Activated CD4-positive, alpha-beta T cell treated with anti-CD3 and anti-CD28 coated beads, Interleukin-2, amount 50 U/mL, for 4 hours (primary cell): ENCODE measurements at regions not wholly inside any gene's neighbourhood (a gene's known extent, or its start where the extent isn't known, plus 50 kb on each side); places are given as distances from the start of the nearest gene placed in this dataset.
"Not testable (repeated sequence)": the region's sequence is repeated elsewhere in the genome, so short reads cannot be mapped to it uniquely, and the experiment has no call there.

Experiments
- DNase-seq, 2 experiments: peaks; one replicate each; pipeline ENCODE4 v3.0.0-alpha.2; 2020

DNA sequence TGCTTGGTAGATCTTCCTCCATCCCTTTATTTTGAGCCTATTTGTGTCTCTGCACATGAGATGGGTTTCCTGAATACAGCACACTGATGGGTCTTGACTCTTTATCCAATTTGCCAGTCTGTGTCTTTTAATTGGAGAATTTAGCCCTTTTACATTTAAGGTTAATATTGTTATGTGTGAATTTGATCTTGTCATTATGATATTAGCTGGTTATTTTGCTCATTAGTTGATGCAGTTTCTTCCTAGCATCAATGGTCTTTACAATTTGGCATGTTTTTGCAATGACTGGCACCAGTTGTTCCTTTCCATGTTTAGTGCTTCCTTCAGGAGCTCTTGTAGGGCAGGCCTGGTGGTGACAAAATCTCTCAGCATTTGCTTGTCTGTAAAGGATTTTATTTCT lies 72.4 kb downstream of the HNRNPD start:
- not testable (repeated sequence) for DNase-seq

DNA sequence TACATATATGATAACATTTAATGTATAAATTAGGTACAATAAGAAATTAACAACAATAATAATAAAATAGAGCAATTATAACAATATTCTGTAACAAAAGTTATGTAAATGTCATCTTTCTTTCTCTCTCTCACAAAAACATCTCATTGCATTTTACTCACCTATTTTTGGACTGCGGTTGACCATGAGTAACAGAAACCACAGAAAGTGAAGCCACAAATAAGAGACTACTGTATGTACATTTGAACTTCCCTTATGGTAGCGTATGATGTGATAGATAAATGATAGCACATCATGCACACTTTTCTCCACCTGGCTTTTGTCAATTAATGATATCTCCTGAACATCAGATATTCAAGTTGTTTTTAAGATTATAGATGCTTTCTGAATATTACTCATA lies 80.5 kb downstream of the HNRNPD start:
- DNase-seq = no peak

- DNase-seq = no peak
Observed at GRCh38 chr4:82287720-82288119, 86.1 kb downstream of the HNRNPD start.

- peak; percentile 99 for DNase-seq
Observed at GRCh38 chr4:82284858-82285805, 88.7 kb downstream of the HNRNPD start.

DNA sequence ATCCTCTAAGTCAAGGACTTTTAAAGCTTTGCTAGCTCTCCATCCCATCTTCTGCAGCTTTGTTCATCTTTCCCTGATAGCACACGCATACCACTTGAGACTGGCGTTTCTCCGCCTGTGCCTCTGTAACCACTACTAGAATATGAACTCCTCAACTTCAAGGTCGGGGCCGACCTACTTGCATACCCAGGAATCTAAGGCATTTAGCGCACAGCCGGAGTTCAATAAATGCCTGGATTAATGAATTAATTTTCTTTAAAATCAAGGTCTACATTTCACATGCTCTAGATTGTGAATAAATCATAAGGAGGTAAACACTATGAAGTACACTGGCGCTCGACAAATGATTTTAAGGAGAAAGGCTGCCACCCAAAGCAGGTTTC lies 89.3 kb downstream of the HNRNPD start:
- DNase-seq = no peak

- no peak for DNase-seq
Observed at GRCh38 chr4:82282875-82283274, 90.9 kb downstream of the HNRNPD start.

DNA sequence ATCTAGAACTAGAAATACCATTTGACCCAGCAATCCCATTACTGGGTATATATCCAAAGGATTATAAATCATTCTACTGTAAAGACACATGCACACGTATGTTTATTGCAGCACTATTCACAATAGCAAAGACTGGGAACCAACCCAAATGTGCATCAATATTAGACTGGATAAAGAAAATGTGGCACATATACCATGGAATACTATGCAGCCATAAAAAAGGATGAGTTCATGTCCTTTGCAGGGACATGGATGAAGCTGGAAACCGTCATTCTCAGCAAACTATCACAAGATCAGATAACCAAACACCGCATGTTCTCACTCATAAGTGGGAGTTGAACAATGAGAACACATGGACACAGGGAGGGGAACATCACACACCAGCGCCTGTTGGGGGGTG lies 94.2 kb downstream of the HNRNPD start:
- not testable (repeated sequence) for DNase-seq

DNA sequence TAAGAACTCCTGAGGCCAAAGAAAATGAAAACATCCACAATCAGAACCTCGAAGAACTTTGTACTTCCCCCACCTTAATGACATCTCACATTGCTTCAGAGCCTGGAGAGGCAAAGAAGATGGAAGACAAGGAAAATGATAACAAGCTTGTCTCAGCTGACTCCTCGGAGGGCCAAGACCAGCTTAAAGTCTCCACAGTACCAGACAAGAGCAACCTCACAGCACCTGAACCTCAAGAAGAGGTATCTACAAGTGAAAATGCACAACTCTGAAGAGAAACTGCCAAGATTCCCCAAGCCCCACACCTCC lies 97.5 kb downstream of the HNRNPD start:
- DNase-seq = no peak

DNA sequence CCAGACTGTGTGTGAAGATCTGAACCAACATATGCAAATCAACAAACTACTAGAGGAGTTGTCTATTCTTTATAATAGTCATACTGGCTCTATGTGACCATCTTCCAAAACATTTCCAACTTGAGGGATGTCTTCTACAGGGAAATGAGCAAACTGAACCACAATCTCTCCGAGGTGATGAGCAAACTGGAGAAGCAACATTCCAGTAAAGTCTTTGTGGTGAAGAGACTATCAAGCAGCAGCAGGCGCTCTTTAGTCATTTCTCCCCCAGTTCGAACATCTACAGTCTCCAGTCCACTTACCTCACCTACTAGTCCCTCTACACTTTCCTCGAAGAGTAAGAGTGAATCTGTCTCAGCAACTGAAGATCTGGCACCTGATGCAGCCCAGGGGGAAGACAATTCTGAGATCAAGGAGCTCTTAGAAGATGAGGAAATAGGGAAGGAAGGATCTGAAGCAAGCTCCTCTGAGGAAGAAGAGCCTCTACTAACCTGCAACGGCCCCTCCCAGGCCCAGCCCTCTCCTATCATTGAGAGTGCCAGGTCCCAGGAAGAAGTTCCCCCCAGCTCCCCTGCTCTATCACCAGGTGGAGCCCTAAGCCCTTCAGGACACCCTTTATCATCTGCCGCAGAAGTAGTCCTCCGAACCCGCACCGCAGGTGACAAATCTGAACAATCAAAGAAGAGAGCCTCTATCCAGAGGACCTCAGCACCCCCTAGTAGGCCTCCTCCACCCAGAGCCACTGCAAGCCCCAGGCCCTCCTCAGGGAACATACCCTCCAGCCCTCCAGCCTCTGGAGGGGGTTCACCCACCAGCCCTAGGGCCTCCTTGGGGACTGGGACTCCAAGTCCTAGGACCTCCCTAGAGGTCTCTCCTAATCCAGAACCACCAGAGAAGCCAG lies 98.1 kb downstream of the HNRNPD start:
- DNase-seq = no peak

GRCh38 chr4:82274700-82275099 lies 99.1 kb downstream of the HNRNPD start:
- DNase-seq = not testable (repeated sequence)

DNA sequence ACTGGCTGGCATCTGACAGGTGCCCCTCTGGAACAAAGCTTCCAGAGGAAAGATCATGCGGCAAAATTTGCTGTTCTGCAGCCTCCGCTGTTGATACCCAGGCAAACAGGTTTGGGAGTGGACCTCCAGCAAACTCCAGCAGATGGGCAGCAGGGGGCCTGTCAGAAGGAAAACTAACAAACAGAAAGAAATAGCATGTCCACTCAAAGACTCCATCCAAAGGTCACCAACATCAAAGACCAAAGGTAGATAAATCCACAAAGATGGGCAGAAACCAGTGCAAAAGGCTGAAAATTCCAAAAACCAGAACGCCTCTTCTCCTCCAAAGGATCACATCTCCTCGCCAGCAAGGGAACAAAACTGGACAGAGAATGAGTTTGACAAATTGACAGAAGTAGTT lies 101.3 kb downstream of the HNRNPD start:
- DNase-seq = not testable (repeated sequence)

GRCh38 chr4:82271915-82272480 lies 101.8 kb downstream of the HNRNPD start:
- not testable (repeated sequence) for DNase-seq

GRCh38 chr4:82268826-82269193 lies 105.0 kb downstream of the HNRNPD start:
- DNase-seq = no peak

- peak in 1 of 2 experiments; percentile 26 for DNase-seq
Observed at GRCh38 chr4:82268050-82268825, 105.6 kb downstream of the HNRNPD start.

GRCh38 chr4:82267506-82267905 lies 106.3 kb downstream of the HNRNPD start:
- DNase-seq = no peak

GRCh38 chr4:82266345-82266744 lies 107.4 kb downstream of the HNRNPD start:
- no peak for DNase-seq

DNA sequence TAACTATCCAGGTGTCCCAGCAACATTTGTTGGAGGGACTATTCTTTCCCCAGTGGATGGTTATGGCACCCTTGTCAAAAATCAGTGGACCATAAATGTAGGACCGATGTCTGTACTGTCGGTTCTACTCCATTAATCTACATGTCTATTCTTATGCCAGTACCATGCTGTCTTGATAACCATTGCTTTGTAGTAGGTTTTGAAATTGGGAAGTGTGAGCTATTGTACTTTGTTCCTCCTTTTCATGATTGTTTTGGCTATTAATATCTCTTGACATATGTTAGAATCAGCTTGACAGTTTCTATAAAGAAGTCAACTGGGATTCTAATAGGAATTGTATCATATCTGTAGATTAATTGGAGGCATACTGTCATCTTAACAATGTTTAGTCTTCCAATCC lies 112.7 kb downstream of the HNRNPD start:
- no peak for DNase-seq

DNA sequence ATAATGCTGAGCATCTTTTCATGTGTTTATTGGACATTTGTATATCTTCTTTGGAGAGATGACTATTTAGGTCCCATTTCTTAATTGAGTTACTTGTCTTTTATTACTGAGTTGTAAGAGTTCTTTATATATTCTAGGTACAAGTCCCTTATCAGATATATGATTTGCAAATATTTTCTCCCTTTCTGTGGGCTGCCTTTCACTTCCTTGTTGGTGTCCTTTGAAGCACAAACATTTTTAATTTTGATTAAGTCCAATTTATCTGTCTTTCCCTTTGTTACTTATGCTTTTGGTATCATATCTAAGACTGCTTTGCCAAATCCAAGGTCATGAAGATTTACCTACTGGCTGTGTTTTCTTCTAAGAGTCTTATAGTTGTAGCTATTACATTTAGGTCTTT lies 113.2 kb downstream of the HNRNPD start:
- no peak for DNase-seq

DNA sequence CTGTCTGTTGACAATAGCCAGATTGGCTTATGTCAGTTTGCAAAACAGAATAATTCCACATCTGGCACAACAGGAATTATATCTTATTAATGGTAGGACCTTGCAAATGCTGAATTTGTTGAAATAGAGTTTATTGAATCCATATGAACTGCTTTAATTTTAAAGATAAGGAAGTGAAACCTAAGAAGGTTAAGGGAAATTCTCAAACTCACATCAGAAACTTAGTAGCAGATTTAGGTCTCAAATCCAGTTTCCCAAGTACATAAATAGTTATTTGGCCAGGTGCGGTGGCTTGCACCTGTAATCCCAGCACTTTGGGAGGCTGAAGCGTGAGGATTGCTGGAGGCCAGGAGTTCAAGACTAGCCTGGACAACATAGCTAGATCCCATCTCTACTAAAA lies 117.1 kb downstream of the HNRNPD start:
- no peak for DNase-seq

DNA sequence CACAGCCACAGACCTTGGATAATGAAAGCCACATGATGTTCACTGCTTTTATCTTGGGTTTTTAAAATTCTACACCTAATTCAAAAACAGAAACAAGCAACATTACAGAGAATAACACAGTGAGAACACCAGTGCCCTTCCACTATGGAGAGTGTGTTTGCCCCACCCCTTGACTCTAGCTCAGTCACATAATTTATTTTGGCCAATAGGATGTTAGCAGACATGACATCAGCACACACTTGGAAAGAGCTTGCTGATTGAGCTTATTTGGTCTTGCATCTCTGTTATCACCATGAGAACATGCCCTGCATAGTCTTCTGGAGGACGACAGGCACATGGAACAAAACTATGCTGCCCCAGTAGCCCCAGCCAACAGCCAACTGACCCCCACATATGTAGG lies 118.1 kb downstream of the HNRNPD start:
- no peak for DNase-seq

- no peak for DNase-seq
Observed at GRCh38 chr4:82248903-82249632, 124.7 kb downstream of the HNRNPD start.

DNA sequence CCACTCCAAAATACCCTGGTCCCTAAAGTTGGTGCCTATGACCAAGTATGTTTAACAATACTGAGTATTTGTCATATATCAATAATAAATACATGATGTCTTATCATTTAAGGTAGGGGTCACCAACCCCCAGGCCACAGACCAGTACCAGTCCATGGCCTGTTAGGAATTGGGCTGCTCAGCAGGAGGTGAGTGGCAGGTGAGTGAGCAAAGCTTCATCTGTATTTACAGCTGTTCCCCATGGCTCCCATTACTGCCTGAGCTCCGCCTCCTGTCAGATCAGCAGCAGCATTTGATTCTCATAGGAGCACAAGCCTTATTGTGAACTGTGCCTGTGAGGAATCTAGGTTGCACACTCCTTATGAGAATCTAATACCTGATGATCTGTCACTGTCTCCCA lies 126.2 kb downstream of the HNRNPD start:
- no peak for DNase-seq
